T follicular helper cell (primary cell): ENCODE measurements at regions not wholly inside any gene's neighbourhood (a gene's known extent, or its start where the extent isn't known, plus 50 kb on each side); places are given as distances from the start of the nearest gene placed in this dataset.

Source experiments
- DNase-seq: peaks from one replicate; pipeline ENCODE4 v3.0.0-alpha.2; 2020; ENCODE audit warnings: low read depth

GRCh38 chr17:34874478-34874877 lies 86.8 kb downstream of the CCT6B start:
- no peak for DNase-seq

GRCh38 chr17:34872640-34873039 lies 88.6 kb downstream of the CCT6B start:
- DNase-seq = no peak

GRCh38 chr17:34869641-34870040 lies 91.6 kb downstream of the CCT6B start:
- DNase-seq = no peak

GRCh38 chr17:34865716-34866115 lies 95.5 kb downstream of the CCT6B start:
- DNase-seq = no peak

GRCh38 chr17:34862384-34862783 lies 98.9 kb downstream of the CCT6B start:
- DNase-seq = no peak

- DNase-seq = no peak
These were observed 99.4 kb downstream of the CCT6B start for GRCh38 chr17:34861864-34862263.

- no peak for DNase-seq
These were observed 101.6 kb downstream of the CCT6B start for GRCh38 chr17:34859652-34860051.

- no peak for DNase-seq
These were observed 102.4 kb downstream of the CCT6B start for GRCh38 chr17:34858591-34859565.

- no peak for DNase-seq
These were observed 107.3 kb downstream of the CCT6B start for GRCh38 chr17:34853924-34854323.

- DNase-seq = no peak
These were observed 108.6 kb downstream of the CCT6B start for GRCh38 chr17:34852614-34853013.

GRCh38 chr17:34851961-34852540 lies 109.2 kb downstream of the CCT6B start:
- no peak for DNase-seq

GRCh38 chr17:34850964-34851363 lies 110.3 kb downstream of the CCT6B start:
- no peak for DNase-seq

- DNase-seq = no peak
These were observed 111.2 kb downstream of the CCT6B start for GRCh38 chr17:34850023-34850422.

- DNase-seq = no peak
These were observed 113.3 kb downstream of the CCT6B start for GRCh38 chr17:34847938-34848337.

- no peak for DNase-seq
These were observed 116.0 kb downstream of the CCT6B start for GRCh38 chr17:34845296-34845695.

GRCh38 chr17:34843682-34844081 lies 117.6 kb downstream of the CCT6B start:
- DNase-seq = no peak

- no peak for DNase-seq
These were observed 119.0 kb downstream of the CCT6B start for GRCh38 chr17:34842235-34842634.

- no peak for DNase-seq
These were observed 119.8 kb downstream of the CCT6B start for GRCh38 chr17:34841467-34841866.

- peak; percentile 18 for DNase-seq
These were observed 120.5 kb downstream of the CCT6B start for GRCh38 chr17:34840750-34841149.

- no peak for DNase-seq
These were observed 123.3 kb downstream of the CCT6B start for GRCh38 chr17:34837876-34838478.

- DNase-seq = no peak
These were observed 128.9 kb downstream of the CCT6B start for GRCh38 chr17:34832376-34832775.

- DNase-seq = no peak
These were observed 134.3 kb downstream of the CCT6B start for GRCh38 chr17:34827008-34827407.

- DNase-seq = no peak
These were observed 134.9 kb downstream of the CCT6B start for GRCh38 chr17:34826332-34826731.
